HepG2 (cell line): ENCODE measurements at regions not wholly inside any gene's neighbourhood (a gene's known extent, or its start where the extent isn't known, plus 50 kb on each side); places are given as distances from the start of the nearest gene placed in this dataset.

Source experiments
- ATAC-seq: fragments of 200-7000 bp; cut with Tn5 transposase; 3 replicates; pipeline ENCODE4 v1.9.1; 2020; ENCODE audit warnings: mild to moderate bottlenecking, moderate library complexity
- BruUV-seq: library from RNA; stranded (reverse); fragments of 400-500 nt; replicated peaks from 2 replicates; lab custom pipeline; 2021; lab: Mats Ljungman, UMichigan
- CTCF ChIA-PET: fragments of 300-600 bp; formaldehyde crosslinking; extraction: SDS; loops from one replicate; lab custom pipeline; 2021; ENCODE audit warnings: low total read pairs, inconsistent platforms, low intra/inter-chr PET ratio; lab: Yijun Ruan, JAX
- POLR2A ChIA-PET: fragments of 350-600 bp; sonication (Branson Sonifier 250); formaldehyde crosslinking; loops from one replicate; lab custom pipeline; 2020; ENCODE audit warnings: antibody characterized with exemption, inconsistent platforms; lab: Yijun Ruan, JAX
- DNase-seq: peaks from one replicate; pipeline ENCODE4 v3.0.0-alpha.2; 2015; ENCODE audit warnings: low spot score
- FAIRE-seq: peaks from 3 replicates; lab custom pipeline; 2011; peaks lifted over from hg19 to GRCh38; lab: Jason Lieb, UNC
- H2AFZ ChIP-seq: one replicate; pipeline ENCODE4 v1.6.1; 2011; ENCODE audit warnings: low read length, inconsistent platforms
- H3K27ac ChIP-seq: fragments of 300-600 bp; 3 replicates; pipeline ENCODE4 v1.8.0; 2011; ENCODE audit warnings: mixed run types, mild to moderate bottlenecking, mixed read lengths, low read length, inconsistent platforms; ENCODE audit not compliant: insufficient read depth; ENCODE audit errors: extremely low read length
- H3K27me3 ChIP-seq, 2 experiments: fragments of 200-600 bp in 1 of 2; 2 replicates in 1 of 2; 3 replicates in 1 of 2; pipeline versions ENCODE4 v1.6.0 to v1.8.0; 2011; ENCODE audit warnings: low read length in 2 of 2, mild to moderate bottlenecking in 2 of 2, moderate library complexity in 2 of 2, inconsistent platforms in 1 of 2; ENCODE audit not compliant: insufficient read depth in 2 of 2, control insufficient read depth in 1 of 2
- H3K36me3 ChIP-seq, 2 experiments: fragments of 200-600 bp in 1 of 2; replicated peaks in 1 of 2; 2 replicates in 1 of 2; 3 replicates in 1 of 2; pipeline versions ENCODE4 v1.5.1 to v1.8.0; 2011; ENCODE audit warnings: low read length in 2 of 2, inconsistent platforms in 1 of 2; ENCODE audit not compliant: insufficient read depth in 2 of 2, control insufficient read depth in 1 of 2
- H3K4me1 ChIP-seq: 2 replicates; pipeline ENCODE4 v1.5.1; 2012; ENCODE audit warnings: low read length, inconsistent platforms; ENCODE audit not compliant: insufficient read depth
- H3K4me2 ChIP-seq: 2 replicates; pipeline ENCODE4 v1.6.0; 2011; ENCODE audit warnings: low read depth, low read length, inconsistent platforms
- H3K4me3 ChIP-seq, 3 experiments: fragments of 200-600 bp in 1 of 3; sonication (generic), shearing (Covaris generic) in 1 of 3; replicated peaks in 1 of 3; 2 replicates each; pipeline ENCODE4 v1.5.1; 2011 to 2016; ENCODE audit warnings: low read length in 3 of 3, inconsistent platforms in 2 of 3, low read depth in 2 of 3, mild to moderate bottlenecking in 2 of 3, control low read depth in 1 of 3, mixed read lengths in 1 of 3; ENCODE audit not compliant: insufficient read depth in 1 of 3
- H3K79me2 ChIP-seq: one replicate; pipeline ENCODE4 v1.6.1; 2011; ENCODE audit warnings: low read length, inconsistent platforms; ENCODE audit not compliant: insufficient read depth
- H3K9ac ChIP-seq: 2 replicates; pipeline ENCODE4 v1.6.0; 2011; ENCODE audit warnings: mild to moderate bottlenecking, low read depth, low read length, inconsistent platforms; ENCODE audit not compliant: insufficient read depth
- H3K9me3 ChIP-seq: 2 replicates; pipeline ENCODE4 v1.5.1; 2012; ENCODE audit warnings: mild to moderate bottlenecking, low read length
- H4K20me1 ChIP-seq: 2 replicates; pipeline ENCODE4 v1.6.0; 2011; ENCODE audit warnings: inconsistent platforms, mild to moderate bottlenecking, low read length, moderate library complexity; ENCODE audit not compliant: insufficient read depth
- ATF7 ChIP-seq, 2 experiments: fragments of 450-650 bp in 1 of 2; sonication (generic) in 1 of 2; formaldehyde crosslinking in 1 of 2; IDR thresholded peaks; 2 replicates each; pipeline versions ENCODE4 v1.4.0 to v1.6.1; 2016 to 2020; ENCODE audit warnings: antibody characterized with exemption in 1 of 2, mild to moderate bottlenecking in 1 of 2, missing genetic modification reagents in 1 of 2
- CAMTA2 ChIP-seq: sonication (generic); formaldehyde crosslinking; IDR thresholded peaks from 2 replicates; pipeline ENCODE4 v1.4.0; 2020; ENCODE audit warnings: mild to moderate bottlenecking, missing genetic modification reagents, borderline replicate concordance
- GTF3A ChIP-seq: sonication (generic); formaldehyde crosslinking; conservative IDR thresholded peaks from 2 replicates; pipeline ENCODE4 v1.4.0; 2020; ENCODE audit warnings: mild to moderate bottlenecking, missing genetic modification reagents
- HNF1B ChIP-seq: sonication (generic); formaldehyde crosslinking; IDR thresholded peaks from 2 replicates; pipeline ENCODE4 v1.5.1; 2020; ENCODE audit warnings: mild to moderate bottlenecking, moderate library complexity, missing genetic modification reagents
- LRRFIP1 ChIP-seq: sonication (generic); formaldehyde crosslinking; conservative IDR thresholded peaks from 2 replicates; pipeline ENCODE4 v1.4.0; 2020; ENCODE audit warnings: missing genetic modification reagents
- MEIS2 ChIP-seq: sonication (generic); formaldehyde crosslinking; IDR thresholded peaks from 2 replicates; pipeline ENCODE4 v1.9.0; 2021; ENCODE audit warnings: mild to moderate bottlenecking, missing genetic modification reagents
- SP140L ChIP-seq: sonication (generic); formaldehyde crosslinking; IDR thresholded peaks from 2 replicates; pipeline ENCODE4 v1.4.0; 2020; ENCODE audit warnings: missing genetic modification reagents, borderline replicate concordance
- ZBED4 ChIP-seq: sonication (generic); formaldehyde crosslinking; IDR thresholded peaks from 2 replicates; pipeline ENCODE4 v1.4.0; 2020; ENCODE audit warnings: missing genetic modification reagents, borderline replicate concordance
- ZKSCAN8 ChIP-seq: IDR thresholded peaks from 2 replicates; pipeline ENCODE4 v1.6.1; 2016; ENCODE audit warnings: borderline replicate concordance, missing genetic modification reagents, missing compliant biosample characterization
- ZNF460 ChIP-seq: sonication (generic); formaldehyde crosslinking; IDR thresholded peaks from 2 replicates; pipeline ENCODE4 v1.5.1; 2020; ENCODE audit warnings: missing genetic modification reagents, mild to moderate bottlenecking, borderline replicate concordance
- ZNF562 ChIP-seq: sonication (generic); formaldehyde crosslinking; IDR thresholded peaks from 2 replicates; pipeline ENCODE4 v1.8.0; 2022; ENCODE audit warnings: missing genetic modification reagents, borderline replicate concordance
- ZNF574 ChIP-seq: sonication (generic); formaldehyde crosslinking; IDR thresholded peaks from 2 replicates; pipeline ENCODE4 v1.4.0; 2020; ENCODE audit warnings: missing genetic modification reagents
- ZNF746 ChIP-seq: sonication (generic); formaldehyde crosslinking; IDR thresholded peaks from 2 replicates; pipeline ENCODE4 v1.8.0; 2022; ENCODE audit warnings: mild to moderate bottlenecking, missing genetic modification reagents
- ZNF775 ChIP-seq: sonication (generic); formaldehyde crosslinking; IDR thresholded peaks from 2 replicates; pipeline ENCODE4 v1.4.0; 2020; ENCODE audit warnings: missing genetic modification reagents, mild to moderate bottlenecking, moderate library complexity, borderline replicate concordance
- WGBS: methylation state at CpG from one replicate; pipeline ENCODE4 v1.1.6; 2017; ENCODE audit warnings: low lambda C conversion rate; 5-methylcytosine and 5-hydroxymethylcytosine counted together
- in situ Hi-C: cut with HindIII; loops from 2 replicates; pipeline ENCODE4 v1.10.0; 2017; ENCODE audit warnings: low pct_unique_long_range_greater_than_20kb; ENCODE audit not compliant: extremely low pct_ligation_motif_present
- intact Hi-C: fragments of 100-400 bp; cut with micrococcal nuclease; formaldehyde crosslinking; loops from one replicate; pipeline ENCODE4 v1.10.0; 2022; ENCODE audit not compliant: unreplicated experiment

- ATAC-seq: no peak
- 27% methylated on average over 6 of the region's 6 CpGs for WGBS
- Histone ChIP-seq H3K27me3 (no peaks in the 10 kb centered on the region), H3K79me2 (no peaks in the 10 kb centered on the region), H3K27ac (no peak overlapping the region), H2AFZ (no peak overlapping the region), H3K9me3 (peaks cover 78% of the 10 kb centered on the region), H4K20me1 (no peaks in the 10 kb centered on the region), H3K36me3 (no peaks in the 10 kb centered on the region), H3K9ac (no peak overlapping the region), H3K4me2 (no peak overlapping the region), H3K4me1 (no peaks in the 10 kb centered on the region), H3K4me3 (no peak overlapping the region)
- CTCF ChIA-PET: no interaction called here
- FAIRE-seq: no peak
- in situ Hi-C loops: no loop called here
- intact Hi-C loops: no loop called here
- POLR2A ChIA-PET: no interaction called here
- no peak for DNase-seq
- BruUV-seq: no TSS peak
- no peak for TF ChIP-seq CAMTA2 (CRISPR knock-in tag)
- no peak for TF ChIP-seq ZBED4
- TF ChIP-seq ZKSCAN8 (CRISPR knock-in tag): no peak
- TF ChIP-seq ZNF775: no peak
- no peak for TF ChIP-seq ZNF746 (CRISPR knock-in tag)
- TF ChIP-seq ZNF574 (CRISPR knock-in tag): no peak
- no peak for TF ChIP-seq GTF3A (CRISPR knock-in tag)
- no peak for TF ChIP-seq HNF1B (CRISPR knock-in tag)
- TF ChIP-seq ZNF562 (CRISPR knock-in tag): no peak
- no peak for TF ChIP-seq MEIS2 (CRISPR knock-in tag)
- TF ChIP-seq SP140L: no peak
- no peak for TF ChIP-seq ATF7 (IDR thresholded peaks at IDR 0.05)
- no peak for TF ChIP-seq ATF7 (CRISPR knock-in tag; IDR thresholded peaks at IDR 0.05)
- no peak for TF ChIP-seq LRRFIP1 (CRISPR knock-in tag)
- TF ChIP-seq ZNF460: no peak
These were observed 135.6 kb upstream of the HDGFL1 start for GRCh38 chr6:22433745-22434144.
